Brain microvascular endothelial cell (primary cell): ENCODE measurements at regions not wholly inside any gene's neighbourhood (a gene's known extent, or its start where the extent isn't known, plus 50 kb on each side); places are given as distances from the start of the nearest gene placed in this dataset.
A peak's percentile ranks its signal among the peaks of the same experiment; 100 is the strongest.

Experiments
- DNase-seq: peaks from one replicate; pipeline ENCODE4 v3.0.0-alpha.2; 2020
- H3K27ac ChIP-seq: fragments of 250-450 bp; sonication (Bioruptor Pico); 2 replicates; pipeline ENCODE4 v1.5.1; 2020; ENCODE audit warnings: mild to moderate bottlenecking, moderate library complexity
- H3K27me3 ChIP-seq: fragments of 250-450 bp; sonication (Bioruptor Pico); replicated peaks from 2 replicates; pipeline ENCODE4 v1.5.1; 2020; ENCODE audit warnings: mild to moderate bottlenecking
- H3K36me3 ChIP-seq: fragments of 250-450 bp; sonication (Bioruptor Pico); replicated peaks from 2 replicates; pipeline ENCODE4 v1.5.1; 2020; ENCODE audit warnings: mild to moderate bottlenecking
- H3K4me3 ChIP-seq: 2 replicates; pipeline ENCODE4 v1.5.1; 2011; ENCODE audit warnings: low read depth, mild to moderate bottlenecking, control low read depth, low read length, moderate library complexity
- in situ Hi-C: cut with HindIII; loops from 2 replicates; pipeline ENCODE4 v1.10.0; 2017; ENCODE audit warnings: low sequenced_read_pairs, low pct_ligation_motif_present
- TF ChIP-seq, protein P1 (sequence below): IDR thresholded peaks from 2 replicates; pipeline ENCODE4 v1.5.1; 2011; ENCODE audit warnings: low read depth, mild to moderate bottlenecking, moderate library complexity, low read length, control low read depth, inconsistent platforms; ENCODE audit errors: missing control alignments

DNA sequence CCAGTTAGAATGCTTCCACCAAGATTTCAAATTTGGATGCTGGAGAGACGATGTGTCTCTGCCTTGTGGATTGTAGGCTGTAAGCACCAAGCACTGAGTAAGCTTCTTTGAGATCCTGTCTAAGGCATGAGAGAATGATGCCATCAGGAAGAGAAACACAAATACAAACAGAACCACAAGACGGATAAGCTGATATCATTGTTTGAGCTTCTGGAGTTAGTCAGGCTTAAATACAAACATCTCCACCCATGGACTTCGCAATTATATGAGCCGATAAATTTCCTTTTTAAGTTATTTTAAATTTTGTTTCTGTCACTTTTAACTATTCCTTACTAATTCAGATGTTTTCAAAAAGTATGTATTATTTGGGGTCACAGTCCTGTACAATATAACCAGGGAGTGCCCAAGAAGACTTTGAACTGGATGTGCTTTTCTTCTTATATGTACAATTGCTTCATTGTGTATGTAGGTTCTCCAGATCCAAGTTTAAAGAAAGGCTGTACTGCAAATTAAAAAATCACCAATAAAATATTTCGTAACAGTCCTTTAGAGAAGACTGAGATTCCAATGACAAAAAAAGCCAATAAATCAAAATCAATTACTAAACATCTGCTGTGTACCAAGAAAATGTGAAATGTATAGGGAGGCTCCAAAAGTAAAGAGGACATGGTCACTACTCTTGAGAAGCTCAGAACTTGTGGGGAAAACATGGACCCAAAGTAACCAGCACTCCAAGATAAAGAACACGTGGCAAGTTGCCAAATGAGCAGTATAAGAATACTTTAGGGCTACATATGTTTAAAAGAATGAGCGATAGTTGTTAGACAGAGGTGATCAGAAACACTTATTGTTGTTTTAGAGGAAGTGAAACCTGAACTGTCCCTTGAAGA, 274.1 kb downstream of the ADAMTS20 start:
- in situ Hi-C loops: no loop called here
- H3K36me3 ChIP-seq: no peaks in the 10 kb centered on the region
- no peaks in the 10 kb centered on the region for H3K27me3 ChIP-seq
- peak; percentile 79 for DNase-seq
- TF ChIP-seq, protein P1, sequence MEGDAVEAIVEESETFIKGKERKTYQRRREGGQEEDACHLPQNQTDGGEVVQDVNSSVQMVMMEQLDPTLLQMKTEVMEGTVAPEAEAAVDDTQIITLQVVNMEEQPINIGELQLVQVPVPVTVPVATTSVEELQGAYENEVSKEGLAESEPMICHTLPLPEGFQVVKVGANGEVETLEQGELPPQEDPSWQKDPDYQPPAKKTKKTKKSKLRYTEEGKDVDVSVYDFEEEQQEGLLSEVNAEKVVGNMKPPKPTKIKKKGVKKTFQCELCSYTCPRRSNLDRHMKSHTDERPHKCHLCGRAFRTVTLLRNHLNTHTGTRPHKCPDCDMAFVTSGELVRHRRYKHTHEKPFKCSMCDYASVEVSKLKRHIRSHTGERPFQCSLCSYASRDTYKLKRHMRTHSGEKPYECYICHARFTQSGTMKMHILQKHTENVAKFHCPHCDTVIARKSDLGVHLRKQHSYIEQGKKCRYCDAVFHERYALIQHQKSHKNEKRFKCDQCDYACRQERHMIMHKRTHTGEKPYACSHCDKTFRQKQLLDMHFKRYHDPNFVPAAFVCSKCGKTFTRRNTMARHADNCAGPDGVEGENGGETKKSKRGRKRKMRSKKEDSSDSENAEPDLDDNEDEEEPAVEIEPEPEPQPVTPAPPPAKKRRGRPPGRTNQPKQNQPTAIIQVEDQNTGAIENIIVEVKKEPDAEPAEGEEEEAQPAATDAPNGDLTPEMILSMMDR: no peak
- H3K27ac ChIP-seq: no peak overlapping the region
- H3K4me3 ChIP-seq: no peak overlapping the region

DNA sequence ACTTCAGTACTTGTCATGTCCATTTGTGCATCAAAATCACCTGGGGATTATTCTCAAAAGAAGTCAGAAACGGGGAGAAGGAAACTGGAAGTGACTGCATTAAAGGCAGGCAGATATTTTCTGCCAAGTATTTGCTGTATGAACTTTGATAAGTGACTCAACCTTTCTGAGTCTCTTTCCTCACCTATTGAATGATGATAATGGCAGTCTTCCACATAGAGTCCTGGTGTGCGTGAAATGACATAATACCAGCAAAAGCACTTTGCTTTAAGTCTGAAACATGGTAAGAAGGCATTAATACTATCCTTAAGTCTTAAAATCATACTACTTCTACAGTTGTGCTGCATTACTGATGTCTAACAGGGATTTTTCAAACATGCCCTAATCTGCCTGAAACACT, 278.5 kb downstream of the ADAMTS20 start:
- DNase-seq: no peak
- no peaks in the 10 kb centered on the region for H3K27me3 ChIP-seq
- TF ChIP-seq, protein P1: no peak
- H3K4me3 ChIP-seq: no peak overlapping the region
- H3K27ac ChIP-seq: no peak overlapping the region
- in situ Hi-C loops: no loop called here
- H3K36me3 ChIP-seq: no peaks in the 10 kb centered on the region

DNA sequence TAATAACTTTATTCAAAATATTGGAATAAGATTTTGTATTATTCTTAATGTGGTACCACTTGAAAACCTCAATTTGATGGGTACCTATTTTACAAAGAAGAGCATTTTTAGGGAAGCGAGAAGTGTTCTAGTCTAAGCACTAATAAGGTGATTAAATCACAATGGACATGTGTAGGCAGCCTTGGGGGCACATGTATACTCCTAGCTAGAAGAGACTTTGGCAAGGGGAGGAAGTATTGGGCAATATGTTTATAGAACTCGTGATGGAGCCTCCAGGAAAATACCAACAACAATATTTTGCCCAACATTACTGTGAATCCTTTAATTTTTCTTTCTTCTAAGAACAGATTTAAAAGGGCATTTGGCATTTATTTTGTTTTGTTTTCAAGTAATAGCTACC, 280.3 kb downstream of the ADAMTS20 start:
- Histone ChIP-seq H3K4me3 (no peak overlapping the region), H3K27ac (no peak overlapping the region), H3K27me3 (no peaks in the 10 kb centered on the region), H3K36me3 (no peaks in the 10 kb centered on the region)
- TF ChIP-seq, protein P1: no peak
- in situ Hi-C loops: no loop called here
- no peak for DNase-seq

DNA sequence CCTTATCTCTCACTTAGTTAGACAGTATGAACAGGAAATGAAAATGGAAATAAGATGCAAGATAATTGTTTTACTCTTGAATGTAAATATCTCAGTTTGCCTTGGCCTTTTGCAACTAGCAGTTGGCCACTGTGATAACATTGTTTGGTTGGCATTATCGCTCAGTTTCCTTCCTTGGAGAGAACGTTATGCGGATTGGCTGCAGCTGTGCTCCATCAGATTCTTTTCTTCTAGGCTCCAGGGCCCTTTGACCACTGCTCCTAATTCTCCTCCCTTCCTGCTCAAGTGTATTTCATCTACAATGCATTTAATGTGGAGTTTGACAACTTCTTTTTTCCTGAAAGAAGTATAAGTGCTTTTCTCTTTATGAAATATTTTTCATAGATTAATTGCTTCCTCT, 284.2 kb downstream of the ADAMTS20 start:
- in situ Hi-C loops: no loop called here
- no peaks in the 10 kb centered on the region for H3K36me3 ChIP-seq
- H3K4me3 ChIP-seq: no peak overlapping the region
- no peaks in the 10 kb centered on the region for H3K27me3 ChIP-seq
- DNase-seq: no peak
- TF ChIP-seq, protein P1: no peak
- H3K27ac ChIP-seq: no peak overlapping the region

DNA sequence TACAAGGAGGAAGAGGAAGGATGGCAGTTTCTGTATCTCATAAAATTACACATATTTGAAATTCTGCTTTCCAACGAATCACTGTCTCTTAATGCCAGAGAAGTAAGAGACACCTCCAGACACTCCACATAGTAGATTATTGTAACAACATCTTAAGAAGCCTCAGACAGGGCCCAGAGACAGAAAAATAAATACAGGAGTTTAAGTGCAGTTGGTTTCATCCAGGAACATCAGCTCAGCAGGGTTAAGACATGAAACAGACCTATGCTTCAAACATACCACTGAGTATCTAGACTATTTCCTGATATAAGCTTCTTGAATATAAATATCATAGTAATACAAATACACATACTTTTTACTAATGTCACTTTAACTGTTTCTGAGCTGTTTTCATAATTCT, 290.3 kb downstream of the ADAMTS20 start:
- Histone ChIP-seq H3K4me3 (no peak overlapping the region), H3K27ac (no peak overlapping the region), H3K27me3 (no peaks in the 10 kb centered on the region), H3K36me3 (no peaks in the 10 kb centered on the region)
- TF ChIP-seq, protein P1: no peak
- in situ Hi-C loops: no loop called here
- DNase-seq: no peak
